ENCODE measurements at regions not wholly inside any gene's neighbourhood (a gene's known extent, or its start where the extent isn't known, plus 50 kb on each side); places are given as distances from the start of the nearest gene placed in this dataset.

GRCh38 chr15:70523616-70524015, 239.7 kb downstream of the UACA start:
- DNase-seq (ENCODE audit: low spot score in 2 of 2) = no peak
- TF ChIP-seq, protein P1, sequence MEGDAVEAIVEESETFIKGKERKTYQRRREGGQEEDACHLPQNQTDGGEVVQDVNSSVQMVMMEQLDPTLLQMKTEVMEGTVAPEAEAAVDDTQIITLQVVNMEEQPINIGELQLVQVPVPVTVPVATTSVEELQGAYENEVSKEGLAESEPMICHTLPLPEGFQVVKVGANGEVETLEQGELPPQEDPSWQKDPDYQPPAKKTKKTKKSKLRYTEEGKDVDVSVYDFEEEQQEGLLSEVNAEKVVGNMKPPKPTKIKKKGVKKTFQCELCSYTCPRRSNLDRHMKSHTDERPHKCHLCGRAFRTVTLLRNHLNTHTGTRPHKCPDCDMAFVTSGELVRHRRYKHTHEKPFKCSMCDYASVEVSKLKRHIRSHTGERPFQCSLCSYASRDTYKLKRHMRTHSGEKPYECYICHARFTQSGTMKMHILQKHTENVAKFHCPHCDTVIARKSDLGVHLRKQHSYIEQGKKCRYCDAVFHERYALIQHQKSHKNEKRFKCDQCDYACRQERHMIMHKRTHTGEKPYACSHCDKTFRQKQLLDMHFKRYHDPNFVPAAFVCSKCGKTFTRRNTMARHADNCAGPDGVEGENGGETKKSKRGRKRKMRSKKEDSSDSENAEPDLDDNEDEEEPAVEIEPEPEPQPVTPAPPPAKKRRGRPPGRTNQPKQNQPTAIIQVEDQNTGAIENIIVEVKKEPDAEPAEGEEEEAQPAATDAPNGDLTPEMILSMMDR (IDR thresholded peaks at IDR 0.05) = no peak
- no peak for TF ChIP-seq POLR2AphosphoS5 (IDR thresholded peaks at IDR 0.05)
- TF ChIP-seq POLR2A (IDR thresholded peaks at IDR 0.05) = no peak
- Histone ChIP-seq H3K27ac (no peak overlapping the region), H3K27me3 (no peaks in the 10 kb centered on the region), H3K9me3 (no peaks in the 10 kb centered on the region), H3K4me3 (no peak overlapping the region), H3K36me3 (no peaks in the 10 kb centered on the region), H3K4me1 (no peaks in the 10 kb centered on the region)
- intact Hi-C loops (cut with DNase I; ENCODE audit: low total_unique reads) = no loop called here

- H3K27me3 ChIP-seq = no peaks in the 10 kb centered on the region
- H3K27ac ChIP-seq = no peak overlapping the region
- DNase-seq (ENCODE audit: low spot score in 2 of 2) = no peak
- TF ChIP-seq POLR2AphosphoS5 (IDR thresholded peaks at IDR 0.05) (no peak), POLR2A (IDR thresholded peaks at IDR 0.05) (no peak)
- TF ChIP-seq, protein P1 (IDR thresholded peaks at IDR 0.05) = no peak
- intact Hi-C loops (cut with DNase I; ENCODE audit: low total_unique reads) = no loop called here
- H3K36me3 ChIP-seq = no peaks in the 10 kb centered on the region
- H3K9me3 ChIP-seq = no peaks in the 10 kb centered on the region
- no peaks in the 10 kb centered on the region for H3K4me1 ChIP-seq
- no peak overlapping the region for H3K4me3 ChIP-seq
Measured at GRCh38 chr15:70523192-70523591, 240.2 kb downstream of the UACA start.

DNA sequence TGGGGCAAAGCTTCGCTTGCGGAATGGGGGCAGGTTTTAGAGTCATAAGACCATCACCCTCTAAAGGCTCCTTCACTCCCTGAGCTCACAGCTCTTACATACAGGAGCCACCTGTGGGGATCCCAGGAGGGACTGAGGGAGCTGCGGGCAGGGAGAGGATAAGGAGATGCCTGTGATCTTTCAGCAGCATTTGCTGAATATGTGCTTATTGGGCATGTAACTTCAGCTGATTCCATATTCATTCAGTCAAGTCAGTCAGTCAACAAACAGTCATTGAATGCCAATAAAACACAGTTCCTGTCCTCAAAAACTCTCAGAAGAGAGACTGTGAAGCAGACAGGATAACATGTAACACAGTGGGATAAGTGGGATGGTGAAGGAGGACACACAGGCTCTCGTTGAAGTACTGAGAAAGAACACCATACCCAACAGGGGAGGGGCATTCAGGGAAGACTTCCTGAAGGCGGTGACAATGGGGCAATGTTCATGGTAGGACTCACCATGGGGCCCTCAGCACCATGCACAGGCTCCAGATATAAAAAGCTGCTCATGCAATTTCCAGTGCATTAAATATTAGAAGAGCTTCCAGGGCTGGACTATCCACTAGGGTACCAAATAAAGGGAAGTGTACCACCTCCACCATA, 240.9 kb downstream of the UACA start:
- no peaks in the 10 kb centered on the region for H3K36me3 ChIP-seq
- H3K27ac ChIP-seq = no peak overlapping the region
- TF ChIP-seq, protein P1 (IDR thresholded peaks at IDR 0.05) = no peak
- TF ChIP-seq POLR2AphosphoS5 (IDR thresholded peaks at IDR 0.05) (no peak), POLR2A (IDR thresholded peaks at IDR 0.05) (no peak)
- H3K4me3 ChIP-seq = no peak overlapping the region
- H3K27me3 ChIP-seq = no peaks in the 10 kb centered on the region
- no peak for DNase-seq (ENCODE audit: low spot score in 2 of 2)
- no peaks in the 10 kb centered on the region for H3K4me1 ChIP-seq
- intact Hi-C loops (cut with DNase I; ENCODE audit: low total_unique reads) = no loop called here
- H3K9me3 ChIP-seq = no peaks in the 10 kb centered on the region

- H3K27me3 ChIP-seq = no peaks in the 10 kb centered on the region
- no peak overlapping the region for H3K4me3 ChIP-seq
- DNase-seq (ENCODE audit: low spot score in 2 of 2) = no peak
- no peaks in the 10 kb centered on the region for H3K4me1 ChIP-seq
- H3K9me3 ChIP-seq = no peaks in the 10 kb centered on the region
- intact Hi-C loops (cut with DNase I; ENCODE audit: low total_unique reads) = no loop called here
- no peaks in the 10 kb centered on the region for H3K36me3 ChIP-seq
- TF ChIP-seq POLR2AphosphoS5 (IDR thresholded peaks at IDR 0.05) (no peak), POLR2A (IDR thresholded peaks at IDR 0.05) (no peak)
- TF ChIP-seq, protein P1 (IDR thresholded peaks at IDR 0.05) = no peak
- no peak overlapping the region for H3K27ac ChIP-seq
Measured at GRCh38 chr15:70521576-70522322, 241.6 kb downstream of the UACA start.

DNA sequence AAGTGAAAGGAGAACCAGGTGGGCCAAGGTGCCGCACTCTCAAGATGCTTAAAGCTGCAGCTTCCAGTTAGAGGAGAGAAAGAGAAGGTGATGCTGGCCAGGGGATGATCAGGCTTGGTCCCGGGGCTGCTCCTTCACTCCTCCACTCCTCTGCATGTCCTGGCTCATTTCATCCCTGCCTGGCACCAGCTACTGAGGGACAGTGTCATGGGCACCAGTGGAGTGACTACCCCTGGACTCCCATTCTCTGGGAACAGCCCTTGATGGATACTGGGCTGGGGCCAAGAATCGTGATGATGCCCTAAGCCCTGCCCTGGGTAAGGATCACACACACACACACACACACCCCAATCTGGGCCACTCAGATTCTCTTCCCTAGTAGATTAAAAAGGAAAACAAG, 243.7 kb downstream of the UACA start:
- TF ChIP-seq, protein P1 (IDR thresholded peaks at IDR 0.05) = no peak
- no peak for TF ChIP-seq POLR2AphosphoS5 (IDR thresholded peaks at IDR 0.05)
- no peak overlapping the region for H3K27ac ChIP-seq
- H3K4me1 ChIP-seq = no peaks in the 10 kb centered on the region
- no peak overlapping the region for H3K4me3 ChIP-seq
- no peaks in the 10 kb centered on the region for H3K36me3 ChIP-seq
- no peaks in the 10 kb centered on the region for H3K9me3 ChIP-seq
- DNase-seq (ENCODE audit: low spot score in 2 of 2) = no peak
- intact Hi-C loops (cut with DNase I; ENCODE audit: low total_unique reads) = no loop called here
- no peaks in the 10 kb centered on the region for H3K27me3 ChIP-seq
